ENCODE measurements at regions not wholly inside any gene's neighbourhood (a gene's known extent, or its start where the extent isn't known, plus 50 kb on each side); places are given as distances from the start of the nearest gene placed in this dataset.

- DNase-seq = no peak
- H3K27ac Mint-ChIP-seq = no peak overlapping the region
- no peak overlapping the region for H3K27ac ChIP-seq (ENCODE audit: low read depth, low read length)
- POLR2A ChIA-PET = no interaction called here
- H3K4me1 Mint-ChIP-seq = no peaks in the 10 kb centered on the region
- peaks cover 0 to 2% of the 10 kb centered on the region in 2 donors for H3K27me3 Mint-ChIP-seq
- no peak overlapping the region for H3K4me3 Mint-ChIP-seq
- H3K4me3 ChIP-seq (ENCODE audit: low read length) = no peak overlapping the region
- H3K36me3 ChIP-seq (ENCODE audit: insufficient read depth, low read length) = no peaks in the 10 kb centered on the region
- H3K4me1 ChIP-seq (ENCODE audit: insufficient read depth, low read length) = no peaks in the 10 kb centered on the region
- no peaks in the 10 kb centered on the region for H3K27me3 ChIP-seq (ENCODE audit: insufficient read depth, low read length, poor library complexity, severe bottlenecking)
- H3K9me3 Mint-ChIP-seq = peaks cover 0 to 12% (median 4%) of the 10 kb centered on the region in 5 donors
- H3K9me3 ChIP-seq (ENCODE audit: low read length) = no peaks in the 10 kb centered on the region
- CTCF ChIA-PET = no interaction called here
- no peaks in the 10 kb centered on the region for H3K36me3 Mint-ChIP-seq
These were observed 738.6 kb upstream of the GRIA3 start for GRCh38 chrX:122445466-122445865.

- H3K9me3 Mint-ChIP-seq = peaks cover 0 to 7% (median 4%) of the 10 kb centered on the region in 5 donors
- ChIA-PET CTCF (no interaction called here), POLR2A (no interaction called here)
- Histone ChIP-seq H3K27ac (ENCODE audit: low read depth, low read length) (no peak overlapping the region), H3K4me1 (ENCODE audit: insufficient read depth, low read length) (no peaks in the 10 kb centered on the region), H3K27me3 (ENCODE audit: insufficient read depth, low read length, poor library complexity, severe bottlenecking) (no peaks in the 10 kb centered on the region), H3K36me3 (ENCODE audit: insufficient read depth, low read length) (no peaks in the 10 kb centered on the region), H3K9me3 (ENCODE audit: low read length) (no peaks in the 10 kb centered on the region), H3K4me3 (ENCODE audit: low read length) (no peak overlapping the region)
- H3K4me1 Mint-ChIP-seq = no peaks in the 10 kb centered on the region
- H3K27ac Mint-ChIP-seq = no peak overlapping the region
- DNase-seq = no peak
- H3K36me3 Mint-ChIP-seq = no peaks in the 10 kb centered on the region
- H3K27me3 Mint-ChIP-seq = peaks cover 0 to 2% of the 10 kb centered on the region in 2 donors
- H3K4me3 Mint-ChIP-seq = no peak overlapping the region
These were observed 719.7 kb upstream of the GRIA3 start for GRCh38 chrX:122464341-122464740.

- H3K27ac ChIP-seq (ENCODE audit: low read depth, low read length) = no peak overlapping the region
- H3K36me3 Mint-ChIP-seq = no peaks in the 10 kb centered on the region
- no peaks in the 10 kb centered on the region for H3K4me1 ChIP-seq (ENCODE audit: insufficient read depth, low read length)
- H3K4me3 Mint-ChIP-seq = no peak overlapping the region
- no peak overlapping the region for H3K4me3 ChIP-seq (ENCODE audit: low read length)
- no peaks in the 10 kb centered on the region for H3K9me3 ChIP-seq (ENCODE audit: low read length)
- H3K4me1 Mint-ChIP-seq = no peaks in the 10 kb centered on the region
- CTCF ChIA-PET = no interaction called here
- no peaks in the 10 kb centered on the region for H3K27me3 ChIP-seq (ENCODE audit: insufficient read depth, low read length, poor library complexity, severe bottlenecking)
- no peak overlapping the region for H3K27ac Mint-ChIP-seq
- no peaks in the 10 kb centered on the region for H3K27me3 Mint-ChIP-seq
- no peak for DNase-seq
- POLR2A ChIA-PET = no interaction called here
- no peaks in the 10 kb centered on the region for H3K36me3 ChIP-seq (ENCODE audit: insufficient read depth, low read length)
- H3K9me3 Mint-ChIP-seq = peaks cover 0 to 13% (median 0%) of the 10 kb centered on the region in 5 donors
These were observed 708.8 kb upstream of the GRIA3 start for GRCh38 chrX:122475306-122475705.

GRCh38 chrX:122500556-122500955, 683.5 kb upstream of the GRIA3 start:
- no peak overlapping the region for H3K4me3 ChIP-seq (ENCODE audit: low read length)
- ChIA-PET CTCF (no interaction called here), POLR2A (no interaction called here)
- no peaks in the 10 kb centered on the region for H3K27me3 ChIP-seq (ENCODE audit: insufficient read depth, low read length, poor library complexity, severe bottlenecking)
- Mint-ChIP-seq H3K4me3 (no peak overlapping the region), H3K27me3 (no peaks in the 10 kb centered on the region), H3K4me1 (no peaks in the 10 kb centered on the region), H3K36me3 (no peaks in the 10 kb centered on the region), H3K27ac (no peak overlapping the region), H3K9me3 (peaks cover 0 to 11% (median 3%) of the 10 kb centered on the region in 5 donors)
- H3K36me3 ChIP-seq (ENCODE audit: insufficient read depth, low read length) = no peaks in the 10 kb centered on the region
- H3K9me3 ChIP-seq (ENCODE audit: low read length) = no peaks in the 10 kb centered on the region
- no peaks in the 10 kb centered on the region for H3K4me1 ChIP-seq (ENCODE audit: insufficient read depth, low read length)
- DNase-seq = no peak
- H3K27ac ChIP-seq (ENCODE audit: low read depth, low read length) = no peak overlapping the region

GRCh38 chrX:122501652-122502051, 682.4 kb upstream of the GRIA3 start:
- H3K4me1 ChIP-seq (ENCODE audit: insufficient read depth, low read length) = no peaks in the 10 kb centered on the region
- H3K4me3 Mint-ChIP-seq = no peak overlapping the region
- no peaks in the 10 kb centered on the region for H3K9me3 ChIP-seq (ENCODE audit: low read length)
- no peaks in the 10 kb centered on the region for H3K27me3 Mint-ChIP-seq
- CTCF ChIA-PET = no interaction called here
- H3K27ac ChIP-seq (ENCODE audit: low read depth, low read length) = no peak overlapping the region
- no peaks in the 10 kb centered on the region for H3K36me3 ChIP-seq (ENCODE audit: insufficient read depth, low read length)
- no peaks in the 10 kb centered on the region for H3K36me3 Mint-ChIP-seq
- no peaks in the 10 kb centered on the region for H3K27me3 ChIP-seq (ENCODE audit: insufficient read depth, low read length, poor library complexity, severe bottlenecking)
- H3K27ac Mint-ChIP-seq = no peak overlapping the region
- H3K4me1 Mint-ChIP-seq = no peaks in the 10 kb centered on the region
- POLR2A ChIA-PET = no interaction called here
- no peak for DNase-seq
- peaks cover 0 to 11% (median 3%) of the 10 kb centered on the region in 5 donors for H3K9me3 Mint-ChIP-seq
- H3K4me3 ChIP-seq (ENCODE audit: low read length) = no peak overlapping the region

GRCh38 chrX:122504026-122504425, 680.1 kb upstream of the GRIA3 start:
- H3K27ac ChIP-seq (ENCODE audit: low read depth, low read length) = no peak overlapping the region
- H3K9me3 ChIP-seq (ENCODE audit: low read length) = no peaks in the 10 kb centered on the region
- no peak for DNase-seq
- H3K27me3 ChIP-seq (ENCODE audit: insufficient read depth, low read length, poor library complexity, severe bottlenecking) = no peaks in the 10 kb centered on the region
- H3K4me3 ChIP-seq (ENCODE audit: low read length) = no peak overlapping the region
- H3K27me3 Mint-ChIP-seq = no peaks in the 10 kb centered on the region
- POLR2A ChIA-PET = no interaction called here
- no peak overlapping the region for H3K27ac Mint-ChIP-seq
- CTCF ChIA-PET = no interaction called here
- no peaks in the 10 kb centered on the region for H3K36me3 Mint-ChIP-seq
- H3K9me3 Mint-ChIP-seq = peaks cover 0 to 11% (median 0%) of the 10 kb centered on the region in 5 donors
- no peaks in the 10 kb centered on the region for H3K36me3 ChIP-seq (ENCODE audit: insufficient read depth, low read length)
- H3K4me1 ChIP-seq (ENCODE audit: insufficient read depth, low read length) = no peaks in the 10 kb centered on the region
- no peak overlapping the region for H3K4me3 Mint-ChIP-seq
- no peaks in the 10 kb centered on the region for H3K4me1 Mint-ChIP-seq

GRCh38 chrX:122512561-122513072, 671.5 kb upstream of the GRIA3 start:
- H3K4me1 ChIP-seq (ENCODE audit: insufficient read depth, low read length) = no peaks in the 10 kb centered on the region
- H3K9me3 ChIP-seq (ENCODE audit: low read length) = no peaks in the 10 kb centered on the region
- ChIA-PET POLR2A (no interaction called here), CTCF (no interaction called here)
- no peaks in the 10 kb centered on the region for H3K27me3 ChIP-seq (ENCODE audit: insufficient read depth, low read length, poor library complexity, severe bottlenecking)
- H3K36me3 ChIP-seq (ENCODE audit: insufficient read depth, low read length) = no peaks in the 10 kb centered on the region
- H3K4me3 Mint-ChIP-seq = no peak overlapping the region
- H3K4me1 Mint-ChIP-seq = no peaks in the 10 kb centered on the region
- H3K36me3 Mint-ChIP-seq = no peaks in the 10 kb centered on the region
- DNase-seq = no peak
- no peak overlapping the region for H3K4me3 ChIP-seq (ENCODE audit: low read length)
- no peak overlapping the region for H3K27ac ChIP-seq (ENCODE audit: low read depth, low read length)
- no peaks in the 10 kb centered on the region for H3K27me3 Mint-ChIP-seq
- no peak overlapping the region for H3K27ac Mint-ChIP-seq
- peaks cover 0 to 9% (median 2%) of the 10 kb centered on the region in 5 donors for H3K9me3 Mint-ChIP-seq

GRCh38 chrX:122517786-122518185, 666.3 kb upstream of the GRIA3 start:
- no peak overlapping the region for H3K4me3 ChIP-seq (ENCODE audit: low read length)
- no peaks in the 10 kb centered on the region for H3K9me3 ChIP-seq (ENCODE audit: low read length)
- no peak overlapping the region for H3K27ac ChIP-seq (ENCODE audit: low read depth, low read length)
- DNase-seq = no peak
- H3K36me3 ChIP-seq (ENCODE audit: insufficient read depth, low read length) = no peaks in the 10 kb centered on the region
- Mint-ChIP-seq H3K9me3 (peaks cover 0 to 9% (median 0%) of the 10 kb centered on the region in 5 donors), H3K27me3 (no peaks in the 10 kb centered on the region), H3K36me3 (no peaks in the 10 kb centered on the region), H3K4me3 (no peak overlapping the region), H3K27ac (no peak overlapping the region), H3K4me1 (no peaks in the 10 kb centered on the region)
- H3K27me3 ChIP-seq (ENCODE audit: insufficient read depth, low read length, poor library complexity, severe bottlenecking) = no peaks in the 10 kb centered on the region
- no peaks in the 10 kb centered on the region for H3K4me1 ChIP-seq (ENCODE audit: insufficient read depth, low read length)
- POLR2A ChIA-PET = no interaction called here
- CTCF ChIA-PET = no interaction called here

GRCh38 chrX:122545778-122546177, 638.3 kb upstream of the GRIA3 start:
- no peak overlapping the region for H3K4me3 ChIP-seq (ENCODE audit: low read length)
- H3K36me3 ChIP-seq (ENCODE audit: insufficient read depth, low read length) = no peaks in the 10 kb centered on the region

More at GRCh38 chrX:122545778-122546177, 638.3 kb upstream of the GRIA3 start:
- H3K27ac Mint-ChIP-seq = no peak overlapping the region
- no peaks in the 10 kb centered on the region for H3K9me3 ChIP-seq (ENCODE audit: low read length)
- no peaks in the 10 kb centered on the region for H3K4me1 ChIP-seq (ENCODE audit: insufficient read depth, low read length)
- peaks cover 0 to 4% (median 0%) of the 10 kb centered on the region in 5 donors for H3K9me3 Mint-ChIP-seq
- ChIA-PET POLR2A (no interaction called here), CTCF (no interaction called here)
- H3K4me1 Mint-ChIP-seq = no peaks in the 10 kb centered on the region
- H3K27ac ChIP-seq (ENCODE audit: low read depth, low read length) = no peak overlapping the region
- H3K4me3 Mint-ChIP-seq = no peak overlapping the region
- DNase-seq = no peak
- peaks cover 0 to 1% (median 0%) of the 10 kb centered on the region in 3 donors for H3K36me3 Mint-ChIP-seq
- H3K27me3 ChIP-seq (ENCODE audit: insufficient read depth, low read length, poor library complexity, severe bottlenecking) = no peaks in the 10 kb centered on the region
- no peaks in the 10 kb centered on the region for H3K27me3 Mint-ChIP-seq
